Dermis microvascular lymphatic vessel endothelial cell (primary cell): ENCODE measurements at regions not wholly inside any gene's neighbourhood (a gene's known extent, or its start where the extent isn't known, plus 50 kb on each side); places are given as distances from the start of the nearest gene placed in this dataset.
"Not testable (repeated sequence)": the region's sequence is repeated elsewhere in the genome, so short reads cannot be mapped to it uniquely, and the experiment has no call there.

Experiments
- DNase-seq, 2 donors: peaks; one replicate each; pipeline versions ENCODE4 v3.0.0 to v3.0.0-alpha.2; 2010; ENCODE audit warnings: low read depth in 2 of 2

DNA sequence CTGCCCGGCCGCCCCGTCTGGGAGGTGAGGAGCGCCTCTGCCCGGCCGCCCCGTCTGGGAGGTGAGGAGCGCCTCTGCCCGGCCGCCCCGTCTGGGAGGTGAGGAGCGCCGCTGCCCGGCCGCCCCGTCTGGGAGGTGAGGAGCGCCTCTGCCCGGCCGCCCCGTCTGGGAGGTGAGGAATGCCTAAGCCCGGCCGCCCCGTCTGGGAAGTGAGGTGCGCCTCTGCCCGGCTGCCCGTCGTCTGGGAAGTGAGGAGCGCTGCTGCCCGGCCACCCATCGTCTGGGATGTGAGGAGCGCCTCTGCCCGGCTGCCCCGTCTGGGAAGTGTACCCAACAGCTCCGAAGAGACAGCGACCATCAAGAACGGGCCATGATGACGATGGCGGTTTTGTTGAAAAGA is 136.6 kb upstream of the PROKR2 start:
- DNase-seq: not testable (repeated sequence)

DNA sequence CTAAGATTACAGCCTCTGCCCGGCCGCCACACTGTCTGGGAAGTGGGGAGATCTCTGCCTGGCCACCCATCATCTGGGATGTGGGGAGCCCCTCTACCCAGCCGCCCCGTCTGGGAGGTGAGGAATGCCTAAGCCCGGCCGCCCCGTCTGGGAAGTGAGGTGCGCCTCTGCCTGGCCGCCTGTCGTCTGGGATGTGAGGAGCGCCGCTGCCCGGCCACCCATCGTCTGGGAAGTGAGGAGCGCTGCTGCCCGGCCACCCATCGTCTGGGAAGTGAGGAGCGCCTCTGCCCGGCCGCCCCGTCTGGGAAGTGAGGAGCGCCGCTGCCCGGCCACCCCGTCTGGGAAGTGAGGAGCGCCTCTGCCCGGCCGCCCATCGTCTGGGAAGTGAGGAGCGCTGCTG is 135.9 kb upstream of the PROKR2 start:
- not testable (repeated sequence) for DNase-seq

DNA sequence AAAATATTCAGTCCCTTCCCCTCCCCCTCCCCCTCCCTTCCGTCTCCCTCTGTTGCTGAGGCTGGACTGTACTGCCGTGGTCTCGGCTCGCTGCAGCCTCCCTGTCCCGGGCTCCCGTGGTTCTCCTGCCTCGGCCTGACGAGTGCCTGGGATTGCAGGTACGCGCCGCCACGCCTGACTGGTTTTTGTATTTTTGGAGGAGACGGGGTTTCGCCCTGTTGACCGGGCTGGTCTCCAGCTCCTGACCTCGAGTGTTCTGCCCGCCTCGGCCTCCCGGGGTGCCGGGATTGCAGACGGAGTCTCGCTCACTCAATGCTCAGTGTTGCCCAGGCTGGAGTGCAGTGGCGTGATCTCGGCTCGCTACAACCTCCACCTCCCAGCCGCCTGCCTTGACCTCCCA is 135.5 kb upstream of the PROKR2 start:
- not testable (repeated sequence) for DNase-seq

DNA sequence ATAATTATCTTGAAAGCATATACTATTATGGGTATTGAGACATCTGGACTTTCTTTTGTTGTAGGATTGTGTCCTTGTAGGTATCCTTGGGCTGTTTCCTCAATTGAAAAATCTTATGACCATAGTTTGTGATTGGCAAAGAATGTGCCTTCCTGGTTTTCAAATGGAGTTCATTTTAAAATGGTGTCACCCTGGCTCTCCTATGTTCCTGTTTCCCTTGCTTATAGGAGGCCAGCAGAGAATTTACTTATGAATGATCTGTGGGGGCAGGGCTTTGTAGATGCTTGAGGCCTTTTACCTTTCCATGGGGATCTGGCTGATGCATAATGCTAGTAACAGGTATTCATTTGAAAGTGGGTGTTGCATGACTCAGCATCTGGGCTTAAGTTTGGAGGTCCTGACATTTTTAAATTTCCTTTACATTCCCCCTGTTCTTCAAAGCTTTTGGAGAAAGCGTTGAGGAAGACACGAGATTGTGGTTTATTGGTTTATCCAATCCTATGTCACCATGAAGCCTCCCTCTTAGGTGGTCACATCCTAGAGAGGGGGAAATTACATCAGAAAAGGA is 135.0 kb upstream of the PROKR2 start:
- DNase-seq: no peak

DNA sequence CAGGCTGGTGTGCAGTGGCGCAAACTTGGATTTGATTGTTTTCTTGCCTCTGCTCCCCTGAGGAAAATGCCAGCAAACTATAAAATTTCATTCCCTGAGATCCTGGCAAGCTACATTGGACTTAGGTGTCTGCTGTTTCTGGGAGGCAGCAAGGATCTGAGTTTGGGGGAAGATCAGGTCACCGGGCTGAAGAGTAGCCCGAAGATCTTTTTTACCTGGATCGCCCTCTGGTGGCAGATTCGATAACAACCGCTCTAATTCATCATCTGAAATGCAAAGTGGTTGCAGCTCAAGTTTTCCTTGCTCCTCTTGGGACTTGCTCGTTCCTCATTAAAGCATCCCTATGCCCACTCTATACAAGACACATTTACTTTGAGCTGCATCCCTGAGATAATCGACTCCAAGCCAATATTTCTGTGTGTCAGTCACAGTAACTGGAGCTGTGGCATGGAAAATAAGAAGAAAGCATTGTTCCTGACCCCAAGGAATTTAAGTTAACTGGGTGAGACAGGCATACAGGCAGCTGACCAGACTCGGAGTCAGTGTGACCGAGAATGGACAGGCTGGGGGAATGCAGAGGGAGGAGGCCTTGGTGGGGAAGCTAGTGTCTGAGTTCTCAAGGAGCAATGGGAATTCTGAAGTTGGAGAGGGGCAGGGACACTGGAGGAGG is 131.8 kb upstream of the PROKR2 start:
- peak; percentile 20 to 44 for DNase-seq

DNA sequence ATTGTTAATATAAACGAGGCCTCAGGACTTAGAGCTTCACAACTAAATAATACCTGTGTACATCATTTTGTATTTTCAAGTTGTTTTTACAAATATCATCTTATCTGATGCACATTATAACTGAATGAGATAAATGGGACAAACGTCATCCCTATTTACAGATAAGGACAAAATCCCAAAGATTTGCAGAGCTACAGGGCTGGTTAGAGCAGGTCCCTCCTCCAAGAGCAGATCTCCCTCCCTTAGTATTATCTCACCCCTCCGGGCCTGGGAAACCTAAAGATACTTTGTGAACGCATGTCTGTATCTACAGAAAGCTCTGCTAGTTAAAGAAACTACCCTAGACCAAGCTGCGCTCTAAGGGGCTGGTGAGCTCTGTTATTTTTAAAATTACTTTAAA is 130.4 kb upstream of the PROKR2 start:
- DNase-seq: no peak

DNA sequence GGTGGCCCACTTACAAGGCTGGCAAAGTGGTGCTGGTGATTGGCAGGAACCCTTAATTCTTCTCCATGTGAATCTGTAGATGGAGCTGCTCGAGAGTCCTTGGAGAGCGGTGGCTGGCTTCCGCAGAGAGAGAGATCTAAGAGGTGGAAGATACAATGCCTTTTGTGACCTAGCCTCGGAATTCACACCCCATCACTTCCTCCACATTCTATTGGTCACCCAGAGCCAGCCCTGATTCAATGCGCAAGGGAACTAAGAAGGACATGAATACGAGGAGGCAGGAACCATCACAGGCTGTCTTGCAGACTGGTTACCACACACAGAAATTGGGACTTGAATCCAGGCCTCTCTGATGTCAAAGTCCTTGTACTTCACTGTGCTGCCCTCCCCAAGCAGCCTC is 128.9 kb upstream of the PROKR2 start:
- no peak for DNase-seq

DNA sequence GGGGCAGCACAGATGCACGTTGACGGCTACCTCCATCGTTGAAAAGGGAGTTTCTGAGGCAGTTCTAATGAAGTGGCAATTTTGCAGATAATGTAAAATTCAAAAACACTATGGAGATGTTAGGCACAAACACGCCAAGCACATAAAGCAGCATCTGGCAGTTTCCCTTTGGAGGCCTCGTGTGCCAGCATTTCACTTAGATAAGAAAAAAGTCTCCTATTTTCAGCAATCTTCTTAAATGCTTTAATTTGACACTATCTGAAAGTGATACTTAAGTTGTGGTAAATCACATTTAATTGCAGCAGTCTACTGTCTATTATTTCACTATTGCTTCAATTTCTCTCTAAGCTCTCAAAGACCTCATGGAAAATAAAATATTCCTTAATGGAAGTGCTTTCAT is 125.3 kb upstream of the PROKR2 start:
- no peak for DNase-seq

DNA sequence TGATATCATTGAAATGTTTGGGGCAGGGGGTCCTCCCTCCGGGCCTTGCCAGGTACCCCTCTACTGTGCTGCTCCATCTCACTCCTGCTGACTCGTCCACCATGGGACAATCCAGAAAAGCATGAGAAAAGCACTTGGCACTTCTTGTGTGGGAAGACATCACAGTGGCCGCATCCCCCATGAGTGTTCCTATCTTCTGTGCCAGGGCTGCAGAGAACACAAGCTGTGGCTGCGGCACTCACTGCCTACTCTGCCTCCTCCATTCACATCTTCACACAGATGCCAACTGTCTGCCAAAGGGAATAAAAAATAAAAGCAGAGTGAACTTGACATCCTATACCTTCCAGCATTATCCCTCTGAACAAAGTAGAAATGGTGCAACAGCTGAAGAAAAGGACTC is 117.4 kb upstream of the PROKR2 start:
- DNase-seq: no peak

DNA sequence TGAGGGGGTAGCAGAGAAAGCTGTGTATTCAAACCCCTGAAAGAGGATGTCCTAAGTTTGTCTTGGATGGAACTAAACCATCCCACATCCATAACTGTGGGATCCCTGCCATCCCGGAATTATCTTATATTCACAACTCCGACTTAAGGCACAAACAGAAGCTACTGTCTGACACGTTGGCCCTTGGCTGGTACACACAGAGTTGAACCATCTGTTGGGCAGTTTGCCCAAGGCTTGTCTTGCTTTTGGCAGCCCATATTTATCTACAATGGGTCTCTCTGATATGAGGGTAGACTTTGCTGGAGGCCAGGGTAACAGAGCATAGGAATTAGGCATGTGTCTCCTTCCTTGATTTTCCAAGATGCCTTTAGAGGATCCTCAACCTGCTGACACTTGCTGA is 116.6 kb upstream of the PROKR2 start:
- no peak for DNase-seq

DNA sequence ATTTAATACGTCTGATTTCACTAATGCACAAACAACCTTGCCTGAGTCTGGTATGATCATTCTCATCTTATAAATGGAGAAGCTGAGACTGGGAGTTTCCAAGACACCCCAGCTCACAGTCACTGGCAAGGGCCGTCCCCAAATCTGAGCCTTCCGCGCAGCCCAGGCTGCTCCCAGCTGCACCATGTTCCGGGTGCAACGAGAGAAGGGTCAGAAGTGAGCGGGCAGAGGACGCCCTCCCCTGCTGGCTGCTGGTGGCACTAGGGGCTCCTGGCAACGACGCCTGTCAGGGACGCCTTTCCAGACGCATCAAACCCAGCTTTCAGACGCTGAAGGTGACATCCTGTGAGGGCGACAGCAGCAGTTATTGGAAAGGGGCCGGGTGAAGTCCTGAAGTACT is 115.3 kb upstream of the PROKR2 start:
- DNase-seq: no peak

DNA sequence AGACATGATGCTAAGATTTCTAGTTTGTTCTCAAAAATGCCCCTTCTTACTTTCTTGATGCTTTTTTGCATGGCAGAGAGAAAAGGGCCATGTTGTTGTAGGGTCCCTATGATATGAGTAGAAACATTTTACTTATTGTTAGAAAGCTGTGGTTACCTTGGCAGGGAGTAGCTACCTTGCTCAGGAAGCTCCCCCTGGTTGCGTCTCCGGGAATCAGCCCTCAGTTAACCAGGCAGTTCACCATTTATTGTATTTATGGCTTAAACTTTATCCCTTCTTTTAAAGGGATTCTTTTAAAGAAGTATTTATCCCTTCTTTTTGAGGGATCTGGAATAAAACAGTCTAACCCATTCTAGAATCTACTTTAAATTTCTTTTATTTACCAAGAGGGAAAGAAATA is 113.9 kb upstream of the PROKR2 start:
- DNase-seq: no peak

DNA sequence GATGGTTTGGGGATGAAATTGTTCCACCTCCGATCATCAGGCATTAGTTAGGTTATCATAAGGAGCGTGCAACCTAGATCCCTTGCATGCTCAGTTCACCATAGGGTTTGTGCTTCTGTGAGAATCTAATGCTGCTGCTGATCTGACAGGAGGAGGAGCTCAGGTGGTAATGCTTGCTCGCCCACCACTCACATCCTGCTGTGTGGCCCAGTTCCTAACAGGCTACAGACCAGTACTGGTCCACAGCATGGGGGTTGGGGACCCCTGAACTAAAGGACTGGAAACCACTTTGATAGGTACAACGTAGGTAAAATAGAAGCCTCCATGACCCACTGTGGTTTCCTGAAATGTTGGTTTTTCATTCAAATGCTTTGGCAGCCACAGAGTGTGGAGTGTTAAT is 109.3 kb upstream of the PROKR2 start:
- no peak for DNase-seq

DNA sequence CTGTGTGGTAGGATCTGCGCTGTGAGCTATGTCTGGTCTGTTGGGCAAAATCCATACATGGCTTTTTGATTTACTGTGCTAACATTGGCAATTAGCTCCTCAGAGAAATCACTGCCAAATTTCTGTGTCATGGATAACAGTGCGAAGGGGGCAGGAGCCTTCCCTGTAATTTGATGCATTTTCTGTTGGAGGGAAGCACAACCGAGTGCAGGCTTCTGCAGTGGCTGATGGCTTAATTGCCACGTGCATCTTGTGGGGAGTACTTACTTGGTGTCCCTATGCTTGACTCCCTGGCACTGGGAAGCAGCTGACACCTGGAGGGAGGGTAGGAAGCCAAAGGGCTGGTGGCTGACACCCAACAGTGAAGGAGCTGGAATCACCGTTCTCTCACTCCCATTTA is 99.3 kb upstream of the PROKR2 start:
- DNase-seq: no peak

DNA sequence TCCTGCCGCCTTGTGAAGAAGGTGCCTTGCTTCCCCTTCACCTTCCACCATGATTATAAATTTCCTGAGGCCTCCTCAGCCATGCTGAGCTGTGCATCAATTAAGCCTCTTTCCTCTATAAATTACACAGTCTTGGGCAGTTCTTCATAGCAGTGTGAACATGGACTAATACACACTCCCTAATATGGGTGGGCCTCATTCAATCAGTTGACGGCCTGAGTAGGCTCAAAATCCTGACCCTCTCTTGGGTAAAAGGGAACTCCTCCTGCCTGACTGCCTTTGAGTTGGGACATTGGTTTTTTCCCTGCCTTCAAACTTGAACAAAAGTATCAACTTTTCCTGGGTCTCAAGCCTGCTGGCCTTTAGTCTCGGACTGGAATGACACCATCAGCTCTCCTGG is 96.6 kb upstream of the PROKR2 start:
- DNase-seq: no peak

DNA sequence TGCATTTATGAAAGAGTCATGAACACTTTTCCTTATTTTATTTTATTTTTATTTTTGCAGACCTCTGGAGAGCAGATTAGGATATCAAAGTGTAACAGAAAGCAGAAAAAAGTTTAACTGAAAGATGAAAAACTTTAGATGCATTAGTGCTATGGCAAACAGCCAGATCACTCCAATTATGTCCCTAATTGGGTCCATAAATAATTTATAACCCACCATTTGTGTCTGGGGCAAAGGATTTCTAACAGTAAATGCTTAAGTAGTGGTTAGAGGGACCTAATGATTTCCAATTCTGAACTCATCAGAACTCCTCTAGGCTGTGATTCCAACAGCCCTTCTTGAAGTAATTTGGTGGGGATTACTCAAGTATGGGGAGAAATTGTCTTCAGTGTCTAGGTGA is 93.7 kb upstream of the PROKR2 start:
- DNase-seq: no peak

DNA sequence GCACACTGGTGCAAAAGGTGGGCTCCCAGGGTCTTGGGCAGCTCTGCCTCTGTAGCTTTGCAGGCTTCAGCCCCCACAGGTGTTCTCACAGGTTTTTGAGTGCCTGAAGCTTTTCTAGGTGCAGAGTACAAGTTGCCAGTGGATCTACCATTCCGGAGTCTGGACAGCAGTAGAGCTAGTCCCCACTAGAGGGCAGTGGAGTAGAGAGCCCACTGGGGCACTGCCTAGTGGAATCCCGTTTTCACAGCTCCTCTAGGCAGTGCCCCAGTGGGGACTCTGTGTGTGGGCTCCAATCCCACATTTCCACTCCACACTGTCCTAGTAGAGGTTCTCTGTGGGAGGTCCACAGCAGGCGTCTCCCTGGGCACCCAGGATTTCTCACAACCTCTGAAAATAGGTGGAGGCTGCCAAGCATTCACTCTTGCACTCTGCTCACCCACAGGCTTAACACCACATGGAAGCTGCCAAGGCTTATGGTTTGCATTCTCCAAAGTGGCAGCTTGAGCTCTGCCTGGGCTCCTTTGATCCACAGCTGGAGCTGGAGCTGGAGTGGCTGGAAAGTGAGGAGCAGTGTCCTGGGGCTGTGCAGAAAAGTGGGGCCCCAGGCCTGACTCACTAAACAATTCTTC is 86.3 kb upstream of the PROKR2 start:
- peak in 1 of 2 donors; percentile 44 for DNase-seq

DNA sequence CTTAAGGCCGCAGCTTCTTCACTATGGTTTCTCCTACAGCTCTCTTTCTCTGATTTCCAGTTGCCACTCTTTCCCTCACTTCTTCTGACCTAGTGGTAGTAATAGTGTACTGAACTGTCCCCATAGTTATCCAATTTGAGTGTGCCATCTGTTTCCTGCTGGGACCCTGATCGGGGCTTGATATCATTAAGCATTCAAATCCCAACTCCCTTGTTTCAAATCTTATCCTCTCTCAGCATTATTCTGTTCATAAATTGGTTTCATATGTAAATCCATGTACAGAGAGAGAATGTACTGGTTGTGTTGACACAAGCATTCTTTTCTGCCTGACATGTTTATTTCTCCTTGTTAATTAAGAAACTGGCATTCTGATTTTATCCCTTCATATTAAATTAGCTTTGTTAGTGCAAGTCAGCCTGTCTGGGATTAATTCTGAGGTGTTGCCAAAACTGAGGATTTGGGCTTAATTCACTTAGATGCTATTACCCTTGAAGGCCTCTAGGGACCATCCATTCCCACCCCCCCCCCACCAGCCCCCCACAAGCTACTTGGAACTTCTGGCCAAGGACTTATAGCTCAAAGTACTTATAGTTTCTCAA is 84.6 kb upstream of the PROKR2 start:
- no peak for DNase-seq

DNA sequence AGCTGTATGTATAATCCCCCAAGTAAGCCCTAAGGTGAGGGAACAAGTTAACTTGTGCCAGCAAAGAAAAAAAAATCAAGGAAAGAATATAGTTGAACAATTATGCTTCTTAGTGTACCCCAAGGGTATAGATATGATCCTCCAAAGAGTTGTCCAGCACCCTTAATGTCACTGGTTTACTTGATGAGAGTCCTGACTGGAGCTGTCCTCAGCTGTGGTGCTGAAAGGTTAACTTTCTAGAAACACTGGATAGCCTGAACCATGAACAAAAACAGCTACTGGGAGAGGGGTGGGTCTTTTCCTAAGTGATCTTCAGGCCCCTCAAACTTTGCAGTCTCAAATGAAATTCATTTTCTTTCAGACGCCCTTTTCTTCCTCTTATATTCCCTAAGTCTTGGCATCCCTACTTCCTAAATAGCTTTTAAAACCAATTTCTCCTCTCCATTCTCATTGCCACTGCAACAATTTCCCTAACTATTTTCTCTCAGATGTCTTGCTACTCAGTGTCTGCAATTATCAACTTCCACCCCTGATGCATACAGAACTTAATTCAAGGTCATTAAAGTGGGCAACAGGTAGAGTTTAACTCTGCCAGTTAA is 83.5 kb upstream of the PROKR2 start:
- peak; percentile 4 to 39 for DNase-seq

DNA sequence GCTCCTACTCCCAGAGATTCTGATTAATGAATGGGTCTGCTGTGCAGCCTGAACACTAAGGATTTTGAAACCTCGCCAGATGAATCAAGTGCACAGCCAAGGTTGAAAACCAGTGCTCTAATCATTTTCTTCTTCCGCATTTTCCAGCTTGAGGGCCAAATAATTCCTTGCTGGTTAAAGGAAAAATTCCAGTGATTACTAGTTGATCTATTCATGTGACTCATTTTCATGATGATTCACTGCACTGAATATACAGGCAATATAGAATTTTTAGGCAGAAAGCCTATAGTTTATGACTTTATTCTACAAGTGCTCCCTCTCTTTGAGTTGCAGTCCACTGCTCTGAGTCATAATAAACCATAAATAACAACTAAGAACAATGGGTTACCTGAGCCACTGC is 80.6 kb upstream of the PROKR2 start:
- no peak for DNase-seq

DNA sequence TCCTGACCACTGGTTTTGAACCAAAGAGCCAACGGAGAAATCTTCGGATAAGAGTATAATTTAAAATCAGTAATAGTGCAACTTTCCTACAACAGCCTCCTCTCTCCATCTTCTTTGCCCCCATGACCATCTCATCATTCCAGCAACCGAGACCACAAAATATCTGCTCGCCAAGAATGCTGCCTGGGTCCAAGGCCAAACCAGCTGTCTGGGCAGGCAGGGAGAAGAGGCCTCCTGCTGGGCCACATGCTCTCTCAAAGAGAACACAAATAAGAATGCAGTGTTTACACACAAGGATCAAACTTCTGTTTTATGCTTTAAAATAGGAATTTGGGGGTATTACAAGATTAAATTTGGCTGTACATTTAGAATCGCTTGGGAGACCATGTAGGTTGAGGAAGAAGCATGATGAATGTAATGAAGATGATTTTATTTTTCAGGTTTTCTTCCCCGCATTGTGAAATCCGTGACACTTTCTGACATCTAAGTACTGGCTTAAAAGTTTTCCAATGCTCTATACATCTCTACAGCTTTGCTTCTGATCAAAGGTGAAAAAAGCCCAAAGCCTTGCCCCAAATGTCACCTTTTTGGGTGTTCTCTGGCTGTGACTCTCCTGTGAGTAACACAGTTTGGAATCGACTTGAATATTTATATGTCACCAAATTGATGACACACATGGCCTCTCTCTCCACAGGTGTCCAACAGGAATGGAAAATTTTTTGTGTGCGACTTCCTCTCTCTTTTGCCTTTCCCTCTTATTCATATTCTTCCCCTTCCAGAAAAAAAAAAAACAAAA is 79.4 kb upstream of the PROKR2 start:
- DNase-seq: no peak
